Hematopoietic multipotent progenitor cell treated with erythropoietin and hydrocortisone succinate and interleukin-3 and kit ligand, for 8 days (in vitro differentiated cells): ENCODE measurements at regions not wholly inside any gene's neighbourhood (a gene's known extent, or its start where the extent isn't known, plus 50 kb on each side); places are given as distances from the start of the nearest gene placed in this dataset.

Experiments
- DNase-seq: peaks from one replicate; pipeline ENCODE4 v3.0.0-alpha.2; 2015

DNA sequence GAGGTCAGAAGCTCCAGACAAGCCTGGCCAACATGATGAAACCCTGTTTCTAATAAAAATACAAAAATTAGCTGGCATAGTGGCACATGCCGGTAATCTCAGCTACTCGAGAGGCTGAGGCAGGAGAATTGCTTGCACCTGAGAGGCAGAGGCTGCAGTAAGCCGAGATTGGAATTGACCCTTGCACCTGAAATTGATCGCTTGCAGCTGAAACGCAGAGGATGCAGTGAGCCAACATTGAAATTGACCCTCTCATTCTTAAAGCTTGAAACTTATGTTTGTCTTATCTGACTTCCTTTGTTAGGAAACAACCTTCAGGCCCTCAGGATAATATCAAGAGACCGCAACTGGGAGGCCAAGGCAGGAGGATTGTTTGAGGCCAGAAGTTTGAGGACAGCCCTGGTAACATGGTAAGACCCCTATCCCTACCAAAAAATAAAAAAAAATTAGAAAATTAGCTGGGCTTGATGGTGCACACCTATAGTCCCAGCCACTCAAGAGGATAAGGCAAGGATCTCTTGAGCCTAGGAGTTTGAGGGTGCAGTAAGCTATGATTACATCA lies 376.6 kb upstream of the XYLT1 start:
- no peak for DNase-seq

DNA sequence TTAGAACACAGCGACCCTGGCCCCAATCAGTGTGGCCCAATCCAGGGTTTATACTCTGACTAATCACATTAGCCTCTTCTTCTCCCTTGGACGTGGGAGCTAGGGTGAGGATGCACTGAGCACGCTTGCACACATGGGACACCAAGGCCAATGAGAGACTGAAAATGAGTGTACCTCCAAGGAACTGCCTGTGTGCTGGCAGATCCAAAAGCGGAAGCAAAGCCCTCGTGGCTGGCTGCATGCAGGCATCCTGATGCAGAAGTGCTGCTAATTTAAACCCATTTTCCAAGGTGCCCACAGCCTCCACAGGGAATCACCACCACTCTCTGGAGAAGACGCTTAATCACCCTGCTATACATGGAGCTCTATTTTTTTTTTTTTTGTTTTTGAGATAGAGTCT lies 375.3 kb upstream of the XYLT1 start:
- no peak for DNase-seq

DNA sequence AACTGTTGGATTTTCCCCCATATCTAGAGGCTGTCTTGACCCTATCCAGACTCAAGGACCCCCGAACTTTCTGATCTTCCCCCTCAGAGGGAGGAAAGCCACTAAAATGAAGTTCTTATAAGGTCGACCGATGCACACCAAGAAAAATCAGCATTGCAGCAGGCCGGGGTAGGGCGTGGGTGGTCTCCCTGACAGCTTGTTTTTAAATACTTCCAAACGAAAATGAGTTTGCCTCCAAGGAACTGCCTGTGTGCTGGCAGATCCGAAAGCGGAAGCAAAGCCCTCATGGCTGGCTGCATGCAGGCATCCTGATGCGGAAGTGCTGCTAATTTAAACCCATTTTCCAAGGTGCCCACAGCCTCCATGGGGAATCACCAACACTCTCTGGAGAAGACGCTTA lies 374.3 kb upstream of the XYLT1 start:
- DNase-seq, result no peak

DNA sequence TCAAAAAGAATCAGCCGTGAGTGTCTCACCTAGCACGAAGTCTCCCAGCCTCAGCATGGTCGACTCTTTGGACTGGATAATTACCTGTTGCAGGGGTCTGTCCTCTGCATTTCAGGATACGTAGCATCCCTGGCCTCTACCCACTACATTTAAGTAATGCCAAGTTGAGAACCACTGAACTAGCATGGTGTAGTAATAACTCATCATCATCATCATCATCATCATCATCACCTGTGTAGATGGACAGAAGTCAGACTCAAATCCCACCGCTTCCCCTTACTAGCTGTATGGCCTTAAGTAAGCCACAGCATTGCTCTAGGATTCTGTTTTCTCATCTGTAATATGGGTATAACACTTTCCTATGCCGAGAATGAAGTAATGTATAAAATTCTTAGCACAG lies 373.1 kb upstream of the XYLT1 start:
- DNase-seq, result no peak

DNA sequence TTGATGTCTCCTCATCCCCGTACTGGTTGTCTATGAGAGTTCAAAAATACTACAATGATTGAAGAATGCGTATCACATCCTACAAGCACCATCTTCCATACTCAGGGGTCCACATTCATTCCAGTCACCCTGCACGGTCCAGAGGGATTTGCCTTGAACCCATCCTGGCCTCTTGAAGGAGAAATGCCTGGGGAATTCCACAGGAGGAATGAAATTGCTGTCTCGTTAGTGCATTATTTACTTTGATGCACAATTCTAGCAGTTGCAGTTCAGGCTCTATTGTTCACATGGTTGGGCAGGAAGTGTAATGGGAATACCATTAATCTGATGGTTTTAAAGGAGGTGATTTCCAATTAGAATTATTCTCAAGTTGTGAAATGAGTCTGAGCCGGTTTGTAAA lies 369.1 kb upstream of the XYLT1 start:
- no peak for DNase-seq

DNA sequence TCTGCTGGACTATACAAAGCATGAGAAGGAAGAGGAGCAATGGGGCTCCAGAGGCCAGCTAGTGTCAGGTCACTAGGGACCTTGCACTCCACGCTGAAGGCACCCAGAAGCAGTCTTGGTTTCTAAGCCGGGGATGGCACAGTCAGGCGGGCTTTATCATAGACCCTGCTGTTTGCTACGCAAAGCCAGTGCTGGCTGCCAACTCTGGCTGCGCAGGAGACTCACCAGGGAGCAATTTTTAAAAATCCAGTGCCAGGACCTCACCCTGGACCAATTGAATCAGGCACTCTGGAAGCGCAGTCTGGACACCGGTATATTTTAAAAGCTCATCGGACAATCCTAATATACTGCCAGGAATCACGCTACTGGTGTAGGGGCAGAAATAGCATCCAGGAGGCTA lies 368.5 kb upstream of the XYLT1 start:
- no peak for DNase-seq

DNA sequence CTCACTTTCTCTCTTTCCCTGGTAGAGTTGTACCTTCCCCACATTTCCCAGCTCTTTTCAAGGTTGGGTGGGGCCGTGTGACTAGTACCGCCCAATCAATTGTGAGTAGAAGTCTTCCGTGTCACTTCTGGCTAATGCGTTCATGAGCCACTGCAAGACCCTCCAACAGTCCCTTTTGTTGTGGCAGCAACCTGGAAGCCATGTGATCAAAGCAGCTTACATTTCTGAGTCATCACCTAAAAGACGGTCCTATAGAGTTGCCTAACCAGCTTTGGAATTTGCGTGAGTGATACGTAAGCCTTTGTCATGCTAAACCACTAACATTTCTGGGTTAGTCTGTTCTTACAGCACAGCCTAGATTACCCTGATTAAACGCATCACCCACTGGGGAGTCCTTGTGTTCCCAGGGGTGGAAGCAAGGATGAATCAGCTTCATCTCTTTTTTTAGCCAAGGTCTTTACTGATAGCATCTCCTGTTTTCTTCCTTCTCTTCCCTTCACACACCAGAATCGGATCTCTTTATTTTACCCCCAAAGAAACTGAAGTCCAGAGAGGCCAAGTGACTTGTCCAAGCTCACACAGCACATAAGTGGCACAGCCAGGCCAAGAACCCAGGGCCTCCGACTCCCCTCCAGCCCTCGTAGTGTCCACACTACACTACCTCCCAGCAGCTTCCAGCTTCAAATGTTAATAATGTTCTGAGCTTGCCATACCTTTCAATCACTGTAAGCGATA lies 366.3 kb upstream of the XYLT1 start:
- DNase-seq, result no peak

DNA sequence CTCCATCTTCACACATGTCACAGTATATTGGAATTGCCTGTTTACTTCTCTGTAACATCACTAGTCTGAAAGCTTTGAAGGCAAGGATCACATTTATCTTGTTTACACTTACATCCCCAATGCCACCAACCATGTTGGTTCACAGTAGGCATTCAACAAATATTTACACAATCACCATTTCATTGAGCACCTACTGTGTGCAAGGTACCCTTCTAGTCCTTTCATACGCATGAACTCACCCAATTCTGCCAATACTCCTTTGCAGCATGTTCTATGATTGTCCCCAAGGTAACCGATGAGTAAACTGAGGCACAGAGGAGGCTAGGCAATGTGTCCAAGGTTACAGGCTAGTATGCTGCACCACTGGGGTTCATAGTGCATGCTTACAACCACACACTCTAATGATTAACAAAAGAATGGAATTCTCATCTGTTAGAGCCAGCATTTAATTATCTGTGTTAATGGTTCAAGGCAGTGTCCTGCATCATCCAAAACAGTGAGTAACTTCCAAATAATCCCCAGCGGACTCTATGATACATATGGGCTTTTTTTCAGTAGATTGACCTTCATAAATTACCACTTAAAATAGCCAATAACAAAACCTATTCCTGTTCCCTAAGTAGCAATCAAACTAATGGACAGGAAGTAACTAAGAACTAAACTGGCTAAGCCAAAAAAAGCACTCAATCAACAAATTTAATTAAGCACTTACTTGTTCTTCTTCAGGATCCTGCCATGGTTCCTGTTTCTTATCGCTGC lies 364.5 kb upstream of the XYLT1 start:
- DNase-seq, result no peak

DNA sequence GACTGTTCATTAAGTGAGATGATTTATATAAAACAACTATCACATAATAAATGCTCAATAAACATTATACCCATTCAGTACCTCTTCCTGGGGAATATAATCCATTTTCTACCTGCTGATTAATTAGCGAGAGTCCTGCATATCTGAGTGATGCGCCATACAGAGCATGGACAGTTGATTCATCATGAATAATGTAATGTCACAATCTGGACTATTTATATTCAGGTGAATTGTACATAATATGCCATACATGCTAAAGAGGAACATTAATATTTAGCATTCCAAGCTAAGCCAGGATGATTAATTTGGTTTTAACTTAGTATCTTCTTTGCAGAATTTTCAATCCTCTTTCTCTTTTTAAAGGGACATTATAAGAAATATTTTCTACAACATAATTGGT lies 362.0 kb upstream of the XYLT1 start:
- DNase-seq, result no peak

DNA sequence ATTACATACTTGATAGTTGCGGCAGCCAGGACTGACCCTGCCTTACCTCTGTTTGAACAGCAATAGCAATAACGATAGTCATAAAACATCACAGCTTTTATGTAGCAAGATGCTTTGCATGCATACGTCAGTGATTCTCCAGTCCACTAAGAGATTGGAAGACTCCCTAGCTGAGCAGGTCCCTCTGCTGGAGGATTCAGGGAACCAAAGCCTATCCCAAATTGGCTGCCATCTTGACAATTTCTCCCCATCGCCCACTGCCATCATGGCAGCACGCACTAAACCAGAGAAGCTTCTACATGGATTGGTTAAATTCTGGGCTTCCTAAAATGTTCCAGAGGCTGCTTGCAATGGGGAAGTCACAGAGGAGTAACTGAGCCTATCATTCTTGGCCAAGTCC lies 360.6 kb upstream of the XYLT1 start:
- DNase-seq, result no peak

DNA sequence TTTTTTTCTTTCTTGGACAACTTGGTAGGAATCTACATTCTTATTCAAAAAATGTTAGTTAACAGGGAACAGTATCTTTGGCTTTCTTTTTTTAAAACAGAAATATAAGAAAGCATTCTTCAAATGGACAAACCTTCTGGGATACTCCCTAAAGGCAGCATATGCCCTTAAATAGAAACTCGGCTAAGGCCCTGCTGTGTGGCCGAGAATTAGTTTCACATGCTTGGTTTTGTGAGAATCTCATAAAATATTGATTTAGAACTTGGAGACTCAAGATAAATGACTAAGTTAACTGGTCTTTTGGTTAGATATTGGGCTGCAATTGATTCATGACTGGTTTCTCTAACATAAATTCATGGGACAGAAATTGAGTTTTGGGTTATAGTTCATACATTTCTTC lies 359.9 kb upstream of the XYLT1 start:
- DNase-seq, result no peak

DNA sequence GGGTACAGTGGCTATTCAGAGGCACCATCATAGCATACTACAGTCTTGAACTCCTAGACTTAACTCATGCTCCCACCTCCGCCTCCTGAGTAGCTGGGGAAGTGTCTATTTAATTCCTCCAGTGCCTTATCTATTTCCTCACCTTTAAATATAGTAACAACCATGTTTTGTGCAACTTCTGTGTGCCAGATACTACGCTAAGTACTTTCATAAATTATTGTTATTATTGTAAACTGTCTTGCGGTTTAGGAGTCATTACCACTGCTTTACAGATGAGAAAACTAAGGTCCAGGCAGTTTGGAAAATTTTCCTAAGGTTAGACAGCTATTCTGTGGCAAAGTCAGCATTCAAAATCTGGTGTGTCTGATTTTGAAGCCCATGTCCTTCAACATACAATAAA lies 359.1 kb upstream of the XYLT1 start:
- no peak for DNase-seq

DNA sequence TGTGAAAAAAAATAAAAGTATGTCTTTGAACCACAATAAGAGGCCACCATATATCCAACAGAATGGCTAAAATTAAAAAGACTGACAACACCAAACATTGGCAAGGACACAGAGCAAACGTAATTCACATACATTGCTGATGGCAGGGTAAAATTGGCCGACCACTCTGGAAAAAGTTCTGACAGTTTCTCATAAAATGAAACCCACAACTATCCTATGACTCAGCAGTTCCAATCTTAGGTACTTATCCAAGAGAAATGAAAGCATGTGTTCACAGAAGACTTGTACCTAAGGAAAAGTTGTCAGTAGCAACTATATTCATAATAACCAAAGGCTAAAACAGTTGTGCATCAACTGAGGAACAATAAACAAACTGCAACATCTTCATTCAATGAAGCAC lies 357.3 kb upstream of the XYLT1 start:
- DNase-seq, result peak; percentile 2

DNA sequence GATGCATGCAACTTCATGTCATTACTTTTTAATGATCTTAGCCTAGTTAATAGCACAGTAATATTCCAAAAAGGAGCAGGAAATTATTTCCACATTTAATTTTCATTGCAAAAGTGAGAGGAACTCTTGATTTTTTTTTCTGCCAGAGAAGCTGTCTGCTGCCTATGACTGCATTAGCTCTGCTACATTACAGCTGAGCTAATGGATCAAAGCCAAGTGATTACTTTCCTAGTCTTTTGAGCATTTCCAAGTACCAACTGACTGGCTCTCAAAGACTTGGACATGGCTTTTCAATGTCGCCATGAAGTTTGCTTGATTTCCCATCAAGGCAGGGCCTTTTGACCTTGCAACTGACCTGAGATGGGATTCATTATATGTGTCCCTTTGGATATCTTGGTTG lies 356.6 kb upstream of the XYLT1 start:
- no peak for DNase-seq

DNA sequence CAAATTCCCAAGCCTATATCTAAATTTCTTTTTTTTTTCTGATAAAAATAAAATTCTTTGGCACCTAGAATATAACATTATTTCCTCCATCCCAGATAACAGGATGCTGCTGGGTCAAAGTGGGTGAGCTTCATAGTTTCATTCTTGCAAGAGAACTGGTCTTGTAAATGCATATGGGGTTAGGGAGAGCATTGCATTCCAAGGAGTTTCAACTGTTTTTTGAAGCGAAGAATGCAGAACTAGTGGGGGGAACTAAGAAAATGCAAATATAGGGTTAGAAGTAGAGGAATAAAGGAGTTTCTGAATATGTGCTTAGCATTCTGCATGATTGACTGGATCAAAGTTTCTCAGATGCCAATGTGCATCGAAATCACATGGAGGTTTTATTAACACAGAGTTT lies 347.2 kb upstream of the XYLT1 start:
- DNase-seq, result no peak

DNA sequence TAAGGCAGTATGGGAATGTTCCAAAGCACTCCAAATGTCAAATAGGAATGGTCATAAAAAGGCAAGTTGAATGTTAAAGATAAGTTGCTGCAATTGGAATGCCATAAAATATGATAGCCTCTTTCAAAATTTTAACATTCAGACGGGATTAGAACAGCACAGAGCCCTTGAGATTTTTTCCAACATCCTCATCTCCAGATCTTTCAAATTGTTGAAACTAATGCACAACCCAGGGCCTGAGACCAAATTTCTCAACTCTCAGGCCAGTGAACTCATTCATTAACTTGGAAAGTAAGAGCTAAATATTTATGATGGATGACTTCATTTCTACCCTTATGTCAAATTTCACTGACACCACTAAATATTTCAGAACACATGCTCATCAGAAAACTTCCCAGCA lies 346.5 kb upstream of the XYLT1 start:
- no peak for DNase-seq

DNA sequence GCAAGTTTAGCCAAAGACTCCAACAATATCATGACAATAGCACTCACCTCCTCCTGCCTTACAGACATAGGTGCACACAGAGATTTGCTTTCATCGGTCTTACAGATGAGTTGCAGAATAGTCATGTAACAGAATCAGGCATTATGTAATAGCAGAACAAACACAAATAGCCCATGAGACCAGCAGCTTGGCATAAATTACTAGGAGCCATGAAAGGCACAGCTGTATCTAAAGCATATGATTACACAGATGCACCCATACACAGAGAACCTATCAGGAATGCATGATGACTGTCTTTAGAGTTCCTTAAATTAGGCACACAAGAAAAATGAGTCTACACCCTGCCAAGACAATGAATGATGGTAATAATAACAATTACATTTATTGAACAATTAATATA lies 342.0 kb upstream of the XYLT1 start:
- no peak for DNase-seq

DNA sequence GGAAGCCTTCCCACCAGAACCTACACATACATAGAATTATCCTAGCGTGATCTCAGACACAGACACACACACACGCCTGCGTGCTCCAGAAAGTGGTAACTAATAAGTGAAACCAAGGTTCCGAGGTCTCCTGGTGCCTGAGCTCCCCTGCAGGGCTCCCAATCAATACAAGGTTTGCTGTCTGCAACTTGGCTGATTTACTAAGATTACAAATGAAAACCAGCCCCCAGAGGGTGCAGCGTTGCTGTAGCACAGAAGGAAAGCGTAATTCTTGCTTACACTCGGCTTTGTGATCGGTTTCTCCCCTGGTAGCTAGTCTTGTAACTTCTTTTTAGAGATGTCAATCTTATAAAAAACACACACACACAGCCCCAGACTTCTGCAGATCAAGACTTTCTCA lies 334.1 kb upstream of the XYLT1 start:
- DNase-seq, result no peak

DNA sequence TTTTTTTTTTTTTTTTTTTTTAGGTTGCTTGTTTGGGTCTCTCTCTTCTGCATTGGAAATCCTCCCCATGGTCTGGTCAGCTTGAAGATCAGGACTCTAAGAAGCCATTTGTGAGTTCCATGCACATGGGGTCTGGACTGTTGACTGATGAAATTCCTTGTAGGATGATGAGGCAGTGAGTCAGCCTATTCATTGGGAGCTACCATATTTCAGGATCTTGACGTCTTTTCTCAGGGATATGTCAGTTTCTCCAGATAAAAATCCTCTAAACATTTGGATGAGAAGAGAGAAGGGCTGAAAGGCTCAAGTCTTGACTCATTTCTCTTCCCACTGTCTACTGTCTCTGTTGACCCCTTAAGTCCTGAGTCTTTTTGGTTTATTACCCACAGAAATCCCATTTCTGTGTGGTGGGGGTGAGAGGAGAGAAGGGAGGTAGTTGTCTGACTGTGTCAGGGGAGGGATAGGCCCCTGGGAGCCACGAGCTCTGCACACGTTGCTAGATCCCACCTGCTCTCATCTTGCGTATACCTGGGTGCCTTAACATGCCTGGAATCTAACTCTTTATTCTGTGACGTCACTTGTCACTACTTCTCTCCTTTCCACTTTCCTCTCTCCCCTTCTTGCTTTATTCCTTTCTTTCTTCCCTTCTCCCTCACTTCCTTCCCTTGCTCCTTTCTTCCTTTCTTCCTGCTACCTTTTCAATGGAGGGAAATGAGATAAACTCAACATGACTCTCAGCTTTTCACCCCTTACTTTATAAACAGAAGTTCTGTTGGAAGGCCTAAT lies 333.1 kb upstream of the XYLT1 start:
- no peak for DNase-seq

DNA sequence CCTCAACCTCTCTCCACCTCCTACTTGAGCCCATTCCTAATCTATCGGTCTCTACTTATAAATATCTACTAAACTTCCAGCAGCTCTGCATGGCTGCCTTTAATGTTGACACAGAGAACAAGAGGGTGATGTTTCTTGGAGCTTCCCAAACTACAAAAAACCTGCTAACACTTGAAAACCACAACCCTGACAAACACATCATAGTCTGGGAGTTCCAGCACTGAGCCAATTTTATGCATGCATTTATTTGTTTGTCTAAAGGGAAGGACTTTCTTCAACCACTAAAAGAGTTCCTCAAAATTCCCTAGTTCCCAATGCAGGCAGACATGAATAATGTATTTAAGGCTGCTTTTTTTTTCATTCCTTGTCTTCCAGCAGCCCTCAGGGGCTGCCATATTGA lies 331.8 kb upstream of the XYLT1 start:
- no peak for DNase-seq

DNA sequence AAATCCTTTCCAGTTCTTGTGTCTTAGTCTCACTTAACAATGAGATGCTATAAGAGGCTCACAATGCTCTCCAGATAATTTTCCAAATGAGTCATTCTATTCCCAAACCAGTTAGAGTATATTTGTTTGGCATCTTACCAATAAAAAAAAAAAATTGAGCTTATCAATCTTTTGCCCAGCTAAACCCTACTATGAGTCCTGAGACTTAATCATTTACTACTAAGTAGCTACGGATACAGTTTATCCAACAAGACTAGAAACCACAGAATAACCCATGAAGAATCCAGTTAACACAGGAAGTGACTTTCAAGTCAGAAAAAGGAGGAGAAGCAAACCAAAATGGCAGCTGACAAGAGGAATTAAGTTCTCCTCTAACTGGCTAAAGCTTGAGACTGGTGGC lies 330.3 kb upstream of the XYLT1 start:
- no peak for DNase-seq

DNA sequence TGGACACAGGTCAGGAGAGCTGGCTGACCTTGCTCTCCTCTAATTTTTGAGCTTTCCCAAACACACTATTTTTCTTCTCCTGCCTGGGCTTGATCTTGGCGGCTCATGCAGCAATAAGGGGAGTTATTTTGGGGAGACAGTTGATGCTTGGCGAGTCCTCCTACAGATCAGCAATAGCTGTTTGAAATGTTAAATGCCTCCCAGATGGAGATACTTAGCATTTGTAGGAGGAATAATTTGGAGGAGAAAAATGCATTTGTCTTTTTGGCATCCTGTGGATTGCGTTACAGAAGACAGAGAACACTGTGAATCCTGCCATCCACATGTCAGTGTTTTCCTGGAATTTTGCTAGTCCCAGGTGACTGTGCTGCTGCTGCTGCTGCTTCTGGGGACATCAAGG lies 328.0 kb upstream of the XYLT1 start:
- no peak for DNase-seq

DNA sequence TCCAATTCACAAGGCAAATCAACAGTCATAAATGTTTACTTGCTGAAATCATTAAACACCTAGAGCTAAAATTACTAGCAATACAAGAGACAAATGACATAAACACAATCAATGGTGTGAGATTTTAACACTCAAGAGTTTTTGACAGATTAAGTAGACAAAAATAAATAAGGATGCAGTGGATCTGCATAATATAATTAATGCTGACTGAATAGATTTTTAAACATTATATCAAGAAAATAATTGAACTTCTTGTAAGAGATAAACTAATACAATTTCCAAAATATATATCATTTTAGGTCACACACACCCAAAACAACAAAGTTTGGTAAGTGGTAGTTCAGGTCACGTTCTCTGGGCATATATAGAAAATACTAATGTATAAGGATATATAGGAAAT lies 322.6 kb upstream of the XYLT1 start:
- no peak for DNase-seq

DNA sequence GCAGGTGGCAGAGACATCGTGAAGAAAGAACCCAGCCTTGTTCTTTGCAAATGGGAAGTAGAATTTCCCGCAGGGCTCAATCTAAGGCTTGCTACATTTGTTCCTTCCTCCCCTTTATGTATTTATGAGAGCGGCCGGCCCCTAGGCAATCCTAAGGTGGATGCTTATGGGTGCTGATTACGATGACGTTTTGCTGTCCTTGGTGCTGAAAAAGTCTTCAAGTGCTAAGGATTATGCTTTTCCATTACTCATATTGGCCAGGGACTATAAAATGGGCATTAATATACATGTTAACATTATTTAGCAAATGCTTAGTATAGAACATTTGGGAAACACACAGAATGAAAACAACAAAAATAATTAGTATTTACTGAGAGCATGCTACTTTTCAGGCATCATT lies 313.3 kb upstream of the XYLT1 start:
- DNase-seq, result peak; percentile 49
